ENCODE measurements at regions not wholly inside any gene's neighbourhood (a gene's known extent, or its start where the extent isn't known, plus 50 kb on each side); places are given as distances from the start of the nearest gene placed in this dataset.

DNA sequence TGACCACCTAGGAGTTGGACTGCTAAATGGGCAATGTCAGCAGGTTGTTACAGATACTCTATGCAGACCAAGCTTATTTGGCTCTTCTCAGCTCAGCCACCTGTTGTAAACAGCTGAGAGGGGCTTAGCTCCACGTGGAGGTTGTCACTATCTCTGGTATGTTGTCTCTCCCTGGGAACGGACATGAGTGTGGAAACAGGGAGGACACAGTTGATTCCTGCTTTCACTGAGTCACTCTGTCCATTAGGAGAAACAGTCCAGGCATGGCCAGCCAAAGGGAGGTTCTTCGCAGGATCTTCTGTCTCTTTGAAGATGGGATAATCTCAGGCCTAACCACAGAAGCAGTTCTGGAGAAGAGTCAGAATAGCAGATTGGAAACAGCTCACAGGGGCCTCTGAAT is 121.2 kb downstream of the PALM2AKAP2 start:
- TF ChIP-seq, protein P1, sequence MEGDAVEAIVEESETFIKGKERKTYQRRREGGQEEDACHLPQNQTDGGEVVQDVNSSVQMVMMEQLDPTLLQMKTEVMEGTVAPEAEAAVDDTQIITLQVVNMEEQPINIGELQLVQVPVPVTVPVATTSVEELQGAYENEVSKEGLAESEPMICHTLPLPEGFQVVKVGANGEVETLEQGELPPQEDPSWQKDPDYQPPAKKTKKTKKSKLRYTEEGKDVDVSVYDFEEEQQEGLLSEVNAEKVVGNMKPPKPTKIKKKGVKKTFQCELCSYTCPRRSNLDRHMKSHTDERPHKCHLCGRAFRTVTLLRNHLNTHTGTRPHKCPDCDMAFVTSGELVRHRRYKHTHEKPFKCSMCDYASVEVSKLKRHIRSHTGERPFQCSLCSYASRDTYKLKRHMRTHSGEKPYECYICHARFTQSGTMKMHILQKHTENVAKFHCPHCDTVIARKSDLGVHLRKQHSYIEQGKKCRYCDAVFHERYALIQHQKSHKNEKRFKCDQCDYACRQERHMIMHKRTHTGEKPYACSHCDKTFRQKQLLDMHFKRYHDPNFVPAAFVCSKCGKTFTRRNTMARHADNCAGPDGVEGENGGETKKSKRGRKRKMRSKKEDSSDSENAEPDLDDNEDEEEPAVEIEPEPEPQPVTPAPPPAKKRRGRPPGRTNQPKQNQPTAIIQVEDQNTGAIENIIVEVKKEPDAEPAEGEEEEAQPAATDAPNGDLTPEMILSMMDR (IDR thresholded peaks at IDR 0.05; ENCODE audit: low read length): no peak
- TF ChIP-seq EZH2 (IDR thresholded peaks at IDR 0.05; ENCODE audit: borderline replicate concordance, low read length): no peak
